ENCODE measurements at regions not wholly inside any gene's neighbourhood (a gene's known extent, or its start where the extent isn't known, plus 50 kb on each side); places are given as distances from the start of the nearest gene placed in this dataset.

- intact Hi-C loops (cut with micrococcal nuclease; ENCODE audit: unreplicated experiment): no loop called here
- H3K27ac ChIP-seq (ENCODE audit: low read depth, low read length, poor library complexity, severe bottlenecking): no peak overlapping the region
- H3K9me3 ChIP-seq (ENCODE audit: low read length): no peaks in the 10 kb centered on the region
- no peak overlapping the region for H2AFZ ChIP-seq (ENCODE audit: low read length)
- no TSS peak for BruUV-seq (replicated peaks)
- DNase-seq (ENCODE audit: low spot score): no peak
- ChIA-PET CTCF (ENCODE audit: unreplicated experiment) (no interaction called here), POLR2A (no interaction called here)
- no peaks in the 10 kb centered on the region for H3K4me1 ChIP-seq (ENCODE audit: insufficient read depth, low read length, poor library complexity, severe bottlenecking)
- no peak for TF ChIP-seq EZH2phosphoT487 (IDR thresholded peaks at IDR 0.05; ENCODE audit: borderline replicate concordance, low read depth, low read length)
- no peaks in the 10 kb centered on the region for H4K20me1 ChIP-seq (ENCODE audit: insufficient read depth, low read length)
- H3K9me2 ChIP-seq (ENCODE audit: insufficient read depth, low read length): no peaks in the 10 kb centered on the region
- H3K4me3 ChIP-seq (ENCODE audit: low read depth, low read length, poor library complexity, severe bottlenecking): no peak overlapping the region
- H3K79me2 ChIP-seq (ENCODE audit: insufficient read depth, low read depth, low read length): no peaks in the 10 kb centered on the region
- no peak overlapping the region for H3K4me2 ChIP-seq (ENCODE audit: low read length)
- no peaks in the 10 kb centered on the region for H3K36me3 ChIP-seq (ENCODE audit: insufficient read depth, low read length)
Measured at GRCh38 chr12:127310548-127310947, 956.4 kb upstream of the TMEM132C start.

DNA sequence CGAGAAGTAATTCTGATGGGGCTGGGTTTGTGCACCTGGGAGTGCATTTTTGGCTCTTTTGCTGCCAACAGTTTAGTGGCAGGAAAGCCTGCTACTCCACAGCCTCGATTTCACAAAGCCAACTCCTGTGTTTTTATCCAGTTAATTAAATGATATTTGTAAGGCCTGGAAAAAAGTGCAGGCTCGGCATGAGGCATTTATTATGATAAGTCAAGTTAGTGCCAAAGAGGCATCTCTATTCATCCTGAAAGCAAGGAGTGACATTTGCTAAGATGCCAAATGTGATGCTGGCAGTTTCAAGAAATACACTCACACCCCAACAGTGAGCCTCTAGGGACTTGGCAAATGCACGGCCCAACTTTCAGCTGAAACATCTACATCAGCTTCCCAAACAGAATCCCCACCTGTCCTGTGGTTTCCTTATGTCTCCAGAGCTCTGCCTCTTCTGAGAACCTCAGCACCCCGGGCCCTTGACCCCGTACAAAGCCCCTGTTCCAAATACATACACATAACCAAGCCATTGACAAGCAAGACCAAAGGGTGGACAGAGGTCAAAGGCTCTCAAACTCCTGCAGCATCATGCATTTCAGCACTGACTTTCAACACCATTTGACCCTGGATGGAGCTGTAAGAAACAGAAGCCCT lies 955.1 kb upstream of the TMEM132C start:
- CTCF ChIA-PET (ENCODE audit: unreplicated experiment): no interaction called here
- intact Hi-C loops (cut with micrococcal nuclease; ENCODE audit: unreplicated experiment): no loop called here

DNA sequence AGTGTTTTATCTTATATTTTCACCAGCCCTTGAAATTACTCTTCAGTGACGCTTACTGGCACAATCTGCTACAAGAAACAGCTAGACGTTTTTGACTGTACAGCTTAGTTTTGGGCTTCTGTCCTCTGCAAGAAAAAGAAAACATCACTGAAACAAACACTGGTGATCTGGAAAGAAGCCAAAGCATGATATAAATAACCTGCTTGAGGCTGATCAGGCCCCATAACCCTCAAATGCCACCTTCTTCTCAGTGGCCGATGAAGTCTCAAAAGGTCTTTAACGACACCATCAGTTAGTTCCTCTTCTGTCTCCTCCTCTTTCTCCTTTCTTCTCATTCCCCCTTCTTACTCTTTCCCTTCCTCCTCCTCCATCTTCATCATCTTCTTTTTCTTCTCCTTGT lies 942.3 kb upstream of the TMEM132C start:
- POLR2A ChIA-PET: no interaction called here
- Histone ChIP-seq H3K4me1 (ENCODE audit: insufficient read depth, low read length, poor library complexity, severe bottlenecking) (no peaks in the 10 kb centered on the region), H3K36me3 (ENCODE audit: insufficient read depth, low read length) (no peaks in the 10 kb centered on the region), H4K20me1 (ENCODE audit: insufficient read depth, low read length) (no peaks in the 10 kb centered on the region), H3K79me2 (ENCODE audit: insufficient read depth, low read depth, low read length) (no peaks in the 10 kb centered on the region), H3K9me2 (ENCODE audit: insufficient read depth, low read length) (no peaks in the 10 kb centered on the region), H3K4me2 (ENCODE audit: low read length) (no peak overlapping the region), H3K9me3 (ENCODE audit: low read length) (no peaks in the 10 kb centered on the region), H3K27ac (ENCODE audit: low read depth, low read length, poor library complexity, severe bottlenecking) (no peak overlapping the region), H3K4me3 (ENCODE audit: low read depth, low read length, poor library complexity, severe bottlenecking) (no peak overlapping the region), H2AFZ (ENCODE audit: low read length) (no peak overlapping the region)
- no peak for DNase-seq (ENCODE audit: low spot score)
- intact Hi-C loops (cut with micrococcal nuclease; ENCODE audit: unreplicated experiment): no loop called here
- CTCF ChIA-PET (ENCODE audit: unreplicated experiment): no interaction called here
- BruUV-seq (replicated peaks): no TSS peak
- TF ChIP-seq EZH2phosphoT487 (IDR thresholded peaks at IDR 0.05; ENCODE audit: borderline replicate concordance, low read depth, low read length): no peak
- no peak for TF ChIP-seq CTCF (conservative IDR thresholded peaks at IDR 0.05; ENCODE audit: low read length)

More for the DNA sequence above, 955.1 kb upstream of the TMEM132C start:
- Histone ChIP-seq H3K4me3 (ENCODE audit: low read depth, low read length, poor library complexity, severe bottlenecking) (no peak overlapping the region), H3K9me3 (ENCODE audit: low read length) (no peaks in the 10 kb centered on the region), H3K4me2 (ENCODE audit: low read length) (no peak overlapping the region), H3K4me1 (ENCODE audit: insufficient read depth, low read length, poor library complexity, severe bottlenecking) (no peaks in the 10 kb centered on the region), H3K79me2 (ENCODE audit: insufficient read depth, low read depth, low read length) (no peaks in the 10 kb centered on the region), H3K36me3 (ENCODE audit: insufficient read depth, low read length) (no peaks in the 10 kb centered on the region), H3K27ac (ENCODE audit: low read depth, low read length, poor library complexity, severe bottlenecking) (no peak overlapping the region), H3K9me2 (ENCODE audit: insufficient read depth, low read length) (no peaks in the 10 kb centered on the region), H2AFZ (ENCODE audit: low read length) (no peak overlapping the region), H4K20me1 (ENCODE audit: insufficient read depth, low read length) (no peaks in the 10 kb centered on the region)
- POLR2A ChIA-PET: no interaction called here
- no peak for DNase-seq (ENCODE audit: low spot score)
- TF ChIP-seq CTCF (conservative IDR thresholded peaks at IDR 0.05; ENCODE audit: low read length): no peak
- TF ChIP-seq EZH2phosphoT487 (IDR thresholded peaks at IDR 0.05; ENCODE audit: borderline replicate concordance, low read depth, low read length): no peak
- BruUV-seq (replicated peaks): no TSS peak
